OCI-M1 (cell line): ENCODE measurements at regions not wholly inside any gene's neighbourhood (a gene's known extent, or its start where the extent isn't known, plus 50 kb on each side); places are given as distances from the start of the nearest gene placed in this dataset.

Experiments used
- DNase-seq: peaks from one replicate; lab custom pipeline; 2025; lab: John Stamatoyannopoulos, UW

- peak; percentile 33 for DNase-seq
These were observed 371.8 kb downstream of the RPL10L start for GRCh38 chr14:46279776-46280175.

- no peak for DNase-seq
These were observed 372.3 kb downstream of the RPL10L start for GRCh38 chr14:46279327-46279726.

GRCh38 chr14:46259536-46259935, 392.0 kb downstream of the RPL10L start:
- peak; percentile 17 for DNase-seq

GRCh38 chr14:46256381-46256780, 395.2 kb downstream of the RPL10L start:
- peak; percentile 10 for DNase-seq

GRCh38 chr14:46250113-46250703, 401.4 kb downstream of the RPL10L start:
- DNase-seq: peak; percentile 61

- no peak for DNase-seq
These were observed 403.5 kb downstream of the RPL10L start for GRCh38 chr14:46248001-46248630.

- no peak for DNase-seq
These were observed 406.3 kb downstream of the RPL10L start for GRCh38 chr14:46245276-46245675.

- DNase-seq: no peak
These were observed 417.8 kb downstream of the RPL10L start for GRCh38 chr14:46233786-46234185.

- DNase-seq: no peak
These were observed 421.0 kb downstream of the RPL10L start for GRCh38 chr14:46230540-46230939.

GRCh38 chr14:46215801-46216200, 435.8 kb downstream of the RPL10L start:
- no peak for DNase-seq

GRCh38 chr14:46198676-46199075, 452.9 kb downstream of the RPL10L start:
- DNase-seq: no peak

GRCh38 chr14:46197856-46198255, 453.7 kb downstream of the RPL10L start:
- DNase-seq: no peak
